Uterus (tissue), 3 donors: ENCODE measurements at regions not wholly inside any gene's neighbourhood (a gene's known extent, or its start where the extent isn't known, plus 50 kb on each side); places are given as distances from the start of the nearest gene placed in this dataset.

ENCODE experiments used
- DNase-seq, 2 donors: peaks; one replicate each; pipeline ENCODE4 v3.0.0-alpha.2; 2019 to 2020
- H3K27ac ChIP-seq, 2 donors: fragments of 200-600 bp; sonication (generic); 1 replicate in 1 of 2; 2 replicates in 1 of 2; pipeline ENCODE4 v1.5.1; 2016 to 2018
- H3K27me3 ChIP-seq, 2 donors: fragments of 200-600 bp; sonication (generic); one replicate each; pipeline ENCODE4 v1.5.1; 2018 to 2019; ENCODE audit warnings: control low read depth in 1 of 2
- H3K36me3 ChIP-seq, 2 donors: fragments of 200-600 bp; sonication (generic); one replicate each; pipeline ENCODE4 v1.5.1; 2019; ENCODE audit warnings: control low read depth in 1 of 2
- H3K4me1 ChIP-seq, 2 donors: fragments of 200-600 bp; sonication (generic); one replicate each; pipeline ENCODE4 v1.5.1; 2018 to 2019; ENCODE audit warnings: control low read depth in 1 of 2
- H3K4me3 ChIP-seq, 2 donors: fragments of 200-600 bp; sonication (generic); 1 replicate in 1 of 2; 2 replicates in 1 of 2; pipeline ENCODE4 v1.5.1; 2018 to 2019; ENCODE audit warnings: mild to moderate bottlenecking in 1 of 2
- H3K9me3 ChIP-seq, 2 donors: fragments of 200-600 bp; sonication (generic); one replicate each; pipeline ENCODE4 v1.5.1; 2019; ENCODE audit warnings: control low read depth in 1 of 2
- POLR2A ChIP-seq, 2 donors: fragments of 450-650 bp; IDR thresholded peaks; one replicate each; pipeline ENCODE4 v1.6.1; 2016; ENCODE audit warnings: antibody characterized with exemption in 2 of 2, mild to moderate bottlenecking in 1 of 2, moderate library complexity in 1 of 2
- intact Hi-C: fragments of 100-400 bp; cut with DNase I; formaldehyde crosslinking; loops from one replicate; pipeline ENCODE4 v1.15.1; 2023; ENCODE audit warnings: low total_unique reads
- TF ChIP-seq, protein P1 (sequence below), 4 experiments: fragments of 200-600 bp in 2 of 4; fragments of 450-650 bp in 2 of 4; sonication (generic) in 2 of 4; IDR thresholded peaks; one replicate each; pipeline ENCODE4 v1.5.1; 2016 to 2019; ENCODE audit warnings: antibody characterized with exemption in 4 of 4, mild to moderate bottlenecking in 2 of 4, moderate library complexity in 1 of 4
- donor health status: DM: yes; HTN: yes; CAD: no.

DNA sequence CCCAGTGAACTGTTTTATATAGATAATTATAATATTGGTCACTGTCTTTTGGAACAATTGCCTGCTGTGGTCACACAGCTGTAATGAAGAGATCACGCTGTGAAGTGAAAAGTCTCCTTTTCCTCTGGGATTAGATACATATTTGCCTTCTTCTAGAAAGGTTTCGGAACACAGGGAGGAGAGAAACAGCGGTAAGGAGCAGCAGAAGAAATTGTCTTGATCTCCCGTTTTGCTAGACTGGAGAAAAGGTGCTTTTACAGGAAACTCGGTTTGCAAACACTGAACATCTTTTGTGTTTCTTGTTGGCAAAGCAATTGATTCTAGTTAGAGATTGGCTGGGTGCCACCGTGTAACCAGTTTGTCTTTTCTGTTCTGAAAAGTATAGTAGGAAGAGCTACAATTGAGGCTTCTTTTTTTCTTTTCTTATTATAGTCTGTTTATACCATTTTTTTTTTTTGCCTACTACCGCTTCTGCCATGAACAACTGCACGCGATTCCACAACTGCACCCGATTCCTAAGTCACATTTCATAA is 404.1 kb upstream of the ID4 start:
- intact Hi-C loops: no loop called here
- TF ChIP-seq POLR2A (IDR thresholded peaks at IDR 0.05): no peak
- no peak overlapping the region for H3K27ac ChIP-seq
- no peaks in the 10 kb centered on the region for H3K27me3 ChIP-seq
- H3K9me3 ChIP-seq: no peaks in the 10 kb centered on the region
- peak in 1 of 2 donors; percentile 15 for DNase-seq
- no peaks in the 10 kb centered on the region for H3K36me3 ChIP-seq
- no peak overlapping the region for H3K4me3 ChIP-seq
- H3K4me1 ChIP-seq: no peaks in the 10 kb centered on the region

DNA sequence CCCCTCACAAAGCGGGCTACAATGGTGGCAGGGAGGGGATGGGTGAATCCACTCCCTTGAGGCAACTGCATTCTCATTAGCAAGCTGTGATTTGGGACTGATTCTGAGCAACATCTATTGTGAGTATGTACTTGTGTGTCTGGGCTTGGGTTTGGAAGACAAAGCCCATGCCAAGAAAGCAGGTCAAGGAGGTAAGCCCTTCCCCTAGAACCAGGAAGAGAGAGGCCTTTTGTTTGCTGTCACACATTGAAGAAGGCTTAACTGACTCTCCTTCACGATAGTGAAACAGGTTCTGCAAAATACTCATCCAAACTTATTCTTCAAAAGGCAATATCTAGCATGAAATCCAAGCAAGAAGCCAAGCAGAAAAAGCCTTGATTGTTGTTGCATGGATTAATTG is 403.1 kb upstream of the ID4 start:
- H3K4me1 ChIP-seq: no peaks in the 10 kb centered on the region
- no peaks in the 10 kb centered on the region for H3K27me3 ChIP-seq
- intact Hi-C loops: no loop called here
- no peak overlapping the region for H3K27ac ChIP-seq
- no peak overlapping the region for H3K4me3 ChIP-seq
- TF ChIP-seq, protein P1, sequence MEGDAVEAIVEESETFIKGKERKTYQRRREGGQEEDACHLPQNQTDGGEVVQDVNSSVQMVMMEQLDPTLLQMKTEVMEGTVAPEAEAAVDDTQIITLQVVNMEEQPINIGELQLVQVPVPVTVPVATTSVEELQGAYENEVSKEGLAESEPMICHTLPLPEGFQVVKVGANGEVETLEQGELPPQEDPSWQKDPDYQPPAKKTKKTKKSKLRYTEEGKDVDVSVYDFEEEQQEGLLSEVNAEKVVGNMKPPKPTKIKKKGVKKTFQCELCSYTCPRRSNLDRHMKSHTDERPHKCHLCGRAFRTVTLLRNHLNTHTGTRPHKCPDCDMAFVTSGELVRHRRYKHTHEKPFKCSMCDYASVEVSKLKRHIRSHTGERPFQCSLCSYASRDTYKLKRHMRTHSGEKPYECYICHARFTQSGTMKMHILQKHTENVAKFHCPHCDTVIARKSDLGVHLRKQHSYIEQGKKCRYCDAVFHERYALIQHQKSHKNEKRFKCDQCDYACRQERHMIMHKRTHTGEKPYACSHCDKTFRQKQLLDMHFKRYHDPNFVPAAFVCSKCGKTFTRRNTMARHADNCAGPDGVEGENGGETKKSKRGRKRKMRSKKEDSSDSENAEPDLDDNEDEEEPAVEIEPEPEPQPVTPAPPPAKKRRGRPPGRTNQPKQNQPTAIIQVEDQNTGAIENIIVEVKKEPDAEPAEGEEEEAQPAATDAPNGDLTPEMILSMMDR (IDR thresholded peaks at IDR 0.05): no peak
- no peak for TF ChIP-seq POLR2A (IDR thresholded peaks at IDR 0.05)
- DNase-seq: no peak
- H3K9me3 ChIP-seq: no peaks in the 10 kb centered on the region
- H3K36me3 ChIP-seq: no peaks in the 10 kb centered on the region

DNA sequence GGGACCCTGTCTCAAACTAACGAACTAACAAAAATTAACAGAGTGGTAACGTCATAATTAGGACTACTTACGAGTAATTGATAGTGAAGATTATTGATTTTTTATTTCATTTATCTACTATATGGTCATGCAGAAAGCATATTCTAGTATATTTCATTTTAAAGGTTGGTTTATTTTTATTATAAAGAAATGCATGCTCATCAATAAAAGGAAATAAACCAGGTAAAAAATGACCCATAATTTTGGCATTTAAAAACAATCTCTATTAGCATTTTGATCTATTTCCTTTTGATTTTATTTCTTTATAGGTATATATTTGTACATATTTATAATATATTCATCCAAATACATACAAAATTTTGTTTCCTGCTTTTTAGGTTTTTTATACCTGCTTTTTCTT is 401.4 kb upstream of the ID4 start:
- Histone ChIP-seq H3K4me3 (no peak overlapping the region), H3K9me3 (no peaks in the 10 kb centered on the region)
- no peak for TF ChIP-seq POLR2A (IDR thresholded peaks at IDR 0.05)

DNA sequence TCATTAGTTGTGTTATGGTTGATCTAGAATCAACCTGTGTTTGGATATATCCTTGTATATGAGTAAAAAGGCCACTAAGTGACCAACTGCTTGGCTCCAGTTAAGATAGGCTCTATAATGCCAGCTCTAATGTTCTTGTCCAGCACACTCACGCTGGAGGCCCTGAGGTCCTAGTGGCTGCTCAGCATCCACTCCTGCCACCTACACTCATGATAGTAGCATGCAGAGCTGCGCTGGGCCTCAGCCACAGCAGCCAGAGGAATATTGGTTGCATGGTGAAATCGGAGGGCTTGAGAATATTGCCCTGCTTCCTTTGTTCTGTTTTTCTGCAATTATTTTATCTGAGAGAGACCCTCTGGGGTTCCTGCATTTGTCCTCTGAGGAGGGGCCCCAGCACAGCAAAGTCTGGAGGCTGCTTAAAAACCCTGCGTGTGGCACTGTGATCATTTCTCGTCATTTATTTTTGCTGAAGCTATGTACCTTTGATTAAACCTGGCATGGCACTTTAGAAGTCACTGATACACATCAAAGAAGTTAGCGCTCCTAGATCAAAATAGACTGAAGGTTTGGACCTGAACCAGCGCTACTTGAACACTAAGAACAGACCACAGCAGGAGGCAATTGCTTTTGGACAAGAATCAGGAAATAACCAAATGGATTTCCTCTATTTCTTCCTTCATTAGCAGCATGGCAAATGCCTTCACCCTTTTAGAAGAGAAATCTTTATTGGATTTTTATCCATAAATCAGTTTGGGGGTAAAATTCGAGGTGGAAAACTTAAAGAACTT is 398.4 kb upstream of the ID4 start:
- DNase-seq: no peak
- Histone ChIP-seq H3K27ac (no peak overlapping the region), H3K9me3 (no peaks in the 10 kb centered on the region), H3K27me3 (no peaks in the 10 kb centered on the region), H3K36me3 (no peaks in the 10 kb centered on the region), H3K4me1 (no peaks in the 10 kb centered on the region), H3K4me3 (no peak overlapping the region)
- TF ChIP-seq, protein P1 (IDR thresholded peaks at IDR 0.05): no peak
- no peak for TF ChIP-seq POLR2A (IDR thresholded peaks at IDR 0.05)
- intact Hi-C loops: no loop called here

More for the DNA sequence above, 401.4 kb upstream of the ID4 start:
- intact Hi-C loops: no loop called here
- no peaks in the 10 kb centered on the region for H3K4me1 ChIP-seq
- no peak for DNase-seq
- H3K27me3 ChIP-seq: no peaks in the 10 kb centered on the region
- no peak overlapping the region for H3K27ac ChIP-seq
- H3K36me3 ChIP-seq: no peaks in the 10 kb centered on the region

DNA sequence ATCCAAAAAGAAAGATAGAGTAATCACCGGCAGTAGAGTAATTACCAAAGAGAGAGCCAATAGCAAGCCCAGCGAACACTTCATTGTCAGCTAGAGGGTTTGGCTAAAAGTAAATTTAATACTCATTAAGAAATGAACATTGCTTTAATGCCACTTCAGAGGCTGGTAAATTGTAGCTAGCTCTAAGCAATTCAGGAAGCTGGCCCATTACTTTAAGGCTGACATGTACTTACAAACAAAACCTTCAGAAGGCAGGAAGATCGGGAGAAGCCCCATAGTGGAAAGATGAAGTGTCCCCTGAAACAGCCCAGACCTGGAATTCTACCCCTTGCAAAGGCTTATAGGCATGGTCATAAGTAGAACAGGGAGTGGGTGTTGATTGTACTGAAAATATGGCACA is 396.6 kb upstream of the ID4 start:
- DNase-seq: no peak
- no peaks in the 10 kb centered on the region for H3K4me1 ChIP-seq
- H3K9me3 ChIP-seq: no peaks in the 10 kb centered on the region
- no peak overlapping the region for H3K4me3 ChIP-seq
- TF ChIP-seq, protein P1 (IDR thresholded peaks at IDR 0.05): no peak
- TF ChIP-seq POLR2A (IDR thresholded peaks at IDR 0.05): no peak
- intact Hi-C loops: no loop called here
- H3K27me3 ChIP-seq: no peaks in the 10 kb centered on the region
- H3K27ac ChIP-seq: no peak overlapping the region
- no peaks in the 10 kb centered on the region for H3K36me3 ChIP-seq

DNA sequence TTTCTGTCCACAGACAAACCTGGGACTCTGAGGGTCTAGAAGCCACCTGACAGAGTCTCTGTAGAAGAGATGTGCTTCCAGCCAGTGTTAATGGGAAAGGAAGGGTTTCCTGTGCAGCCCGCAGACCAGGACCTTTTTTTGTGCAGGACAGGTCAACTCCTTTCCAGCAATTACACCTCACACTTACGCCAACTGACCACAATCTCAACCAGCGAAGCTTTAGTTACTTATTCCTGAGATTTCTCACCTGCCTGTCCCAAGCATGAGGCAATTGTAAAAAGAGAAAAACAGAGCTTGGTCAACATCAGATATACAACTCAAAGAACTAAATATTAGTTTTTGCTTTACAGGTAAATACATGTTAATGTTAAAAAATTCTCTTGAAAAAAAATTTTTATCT is 393.8 kb upstream of the ID4 start:
- Histone ChIP-seq H3K4me3 (no peak overlapping the region), H3K36me3 (no peaks in the 10 kb centered on the region), H3K27ac (no peak overlapping the region), H3K4me1 (no peaks in the 10 kb centered on the region), H3K27me3 (no peaks in the 10 kb centered on the region), H3K9me3 (no peaks in the 10 kb centered on the region)
- intact Hi-C loops: no loop called here
- no peak for DNase-seq
- TF ChIP-seq, protein P1 (IDR thresholded peaks at IDR 0.05): no peak
- no peak for TF ChIP-seq POLR2A (IDR thresholded peaks at IDR 0.05)
